NT2/D1 (cell line): ENCODE measurements at regions not wholly inside any gene's neighbourhood (a gene's known extent, or its start where the extent isn't known, plus 50 kb on each side); places are given as distances from the start of the nearest gene placed in this dataset.

ENCODE experiments used
- DNase-seq: peaks from one replicate; pipeline ENCODE4 v3.0.0-alpha.2; 2011; ENCODE audit warnings: low read depth, low spot score
- H3K27me3 ChIP-seq: 2 replicates; pipeline ENCODE4 v1.6.0; 2011; ENCODE audit warnings: mild to moderate bottlenecking; ENCODE audit not compliant: insufficient read length, insufficient read depth
- H3K36me3 ChIP-seq: 2 replicates; pipeline ENCODE4 v1.6.1; 2011; ENCODE audit warnings: mild to moderate bottlenecking, low read length, mixed read lengths; ENCODE audit not compliant: insufficient read depth, insufficient read length
- H3K4me1 ChIP-seq: 2 replicates; pipeline ENCODE4 v1.5.1; 2011; ENCODE audit not compliant: insufficient read depth, insufficient read length
- H3K4me3 ChIP-seq: 2 replicates; pipeline ENCODE4 v1.5.1; 2011; ENCODE audit warnings: low read depth; ENCODE audit not compliant: insufficient read length
- H3K9ac ChIP-seq: 2 replicates; pipeline ENCODE4 v1.6.0; 2011; ENCODE audit warnings: low read depth; ENCODE audit not compliant: insufficient read length
- H3K9me3 ChIP-seq: 2 replicates; pipeline ENCODE4 v1.5.1; 2011; ENCODE audit warnings: mild to moderate bottlenecking, low read length; ENCODE audit not compliant: insufficient read depth
- SUZ12 ChIP-seq: IDR thresholded peaks from 2 replicates; pipeline ENCODE4 v1.6.1; 2011; ENCODE audit not compliant: insufficient read length, insufficient read depth; ENCODE audit errors: extremely low read depth
- YY1 ChIP-seq: IDR thresholded peaks from 2 replicates; pipeline ENCODE4 v1.6.1; 2011; ENCODE audit not compliant: insufficient read length, insufficient read depth
- ZNF274 ChIP-seq: IDR thresholded peaks from 2 replicates; pipeline ENCODE4 v1.6.1; 2011; ENCODE audit warnings: mild to moderate bottlenecking, low read depth, low read length

DNA sequence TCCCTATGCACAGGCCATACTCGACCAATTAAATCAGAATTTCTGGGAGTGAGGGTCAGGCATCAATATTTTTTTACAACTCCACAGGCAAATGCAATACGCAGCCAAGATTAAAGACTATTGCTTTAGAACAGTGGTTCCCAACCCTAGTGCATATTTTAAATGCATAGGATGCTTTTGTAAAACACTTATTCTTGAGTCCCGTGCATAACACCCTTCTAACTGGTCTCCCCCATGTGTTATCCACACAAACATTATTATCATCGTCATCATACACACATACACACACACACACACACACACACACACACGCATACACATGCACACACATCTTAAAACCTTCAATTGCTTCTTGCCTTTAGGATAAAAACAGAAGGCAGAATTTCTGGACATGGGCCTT is 145.0 kb upstream of the PELI1 start:
- H3K27me3 ChIP-seq = no peaks in the 10 kb centered on the region
- no peak overlapping the region for H3K4me3 ChIP-seq
- TF ChIP-seq YY1 (no peak), ZNF274 (no peak), SUZ12 (no peak)
- H3K9me3 ChIP-seq = no peaks in the 10 kb centered on the region
- DNase-seq = no peak
- H3K9ac ChIP-seq = no peak overlapping the region
- no peaks in the 10 kb centered on the region for H3K36me3 ChIP-seq
- H3K4me1 ChIP-seq = peaks cover 3% of the 10 kb centered on the region

DNA sequence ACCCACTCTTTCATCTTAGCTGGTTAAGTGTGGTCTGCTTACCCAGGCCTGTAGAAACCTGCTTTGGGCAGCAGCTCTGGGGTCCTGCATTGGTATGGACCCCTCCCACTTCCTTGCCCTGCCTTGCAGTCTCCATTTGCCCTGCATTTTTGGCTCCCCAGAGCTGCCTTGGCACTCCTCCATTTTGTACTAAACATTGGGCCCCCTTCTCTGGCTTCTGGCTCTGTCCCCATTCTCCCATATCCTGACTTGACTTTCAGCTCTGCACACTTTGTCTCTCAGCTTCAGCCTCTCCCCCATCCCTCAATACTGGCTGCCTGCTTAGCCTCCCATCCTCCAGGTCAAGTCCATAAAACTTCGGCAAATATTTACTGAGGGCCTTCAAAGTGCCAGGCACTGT is 145.5 kb upstream of the PELI1 start:
- Histone ChIP-seq H3K4me3 (no peak overlapping the region), H3K27me3 (no peaks in the 10 kb centered on the region), H3K36me3 (no peaks in the 10 kb centered on the region), H3K9ac (no peak overlapping the region), H3K9me3 (no peaks in the 10 kb centered on the region), H3K4me1 (peaks cover 3% of the 10 kb centered on the region)
- no peak for TF ChIP-seq ZNF274
- no peak for TF ChIP-seq SUZ12
- TF ChIP-seq YY1 = no peak
- no peak for DNase-seq

DNA sequence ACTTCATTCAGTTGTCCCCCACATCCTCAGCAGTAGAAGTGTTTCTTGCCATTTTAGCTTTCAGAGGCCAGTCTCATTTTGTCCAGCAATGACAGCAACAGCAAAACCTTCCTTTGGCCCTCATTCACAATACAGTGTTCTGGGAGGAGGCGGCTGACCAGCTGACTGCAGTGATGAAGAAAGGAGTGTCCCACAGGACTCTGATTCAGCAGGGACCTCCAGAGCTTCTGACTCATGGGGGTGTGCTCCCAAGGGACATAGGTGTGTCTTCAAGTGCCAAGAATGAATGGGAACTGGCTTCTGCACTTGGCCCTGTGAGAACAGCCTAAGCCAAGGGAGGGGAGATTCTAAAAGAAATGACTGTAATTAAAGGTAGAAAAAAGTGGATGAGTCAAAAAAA is 147.0 kb upstream of the PELI1 start:
- DNase-seq = no peak
- Histone ChIP-seq H3K9ac (no peak overlapping the region), H3K4me3 (no peak overlapping the region), H3K27me3 (no peaks in the 10 kb centered on the region), H3K9me3 (no peaks in the 10 kb centered on the region), H3K4me1 (no peaks in the 10 kb centered on the region), H3K36me3 (no peaks in the 10 kb centered on the region)
- TF ChIP-seq SUZ12 = no peak
- TF ChIP-seq YY1 = no peak
- TF ChIP-seq ZNF274 = no peak

DNA sequence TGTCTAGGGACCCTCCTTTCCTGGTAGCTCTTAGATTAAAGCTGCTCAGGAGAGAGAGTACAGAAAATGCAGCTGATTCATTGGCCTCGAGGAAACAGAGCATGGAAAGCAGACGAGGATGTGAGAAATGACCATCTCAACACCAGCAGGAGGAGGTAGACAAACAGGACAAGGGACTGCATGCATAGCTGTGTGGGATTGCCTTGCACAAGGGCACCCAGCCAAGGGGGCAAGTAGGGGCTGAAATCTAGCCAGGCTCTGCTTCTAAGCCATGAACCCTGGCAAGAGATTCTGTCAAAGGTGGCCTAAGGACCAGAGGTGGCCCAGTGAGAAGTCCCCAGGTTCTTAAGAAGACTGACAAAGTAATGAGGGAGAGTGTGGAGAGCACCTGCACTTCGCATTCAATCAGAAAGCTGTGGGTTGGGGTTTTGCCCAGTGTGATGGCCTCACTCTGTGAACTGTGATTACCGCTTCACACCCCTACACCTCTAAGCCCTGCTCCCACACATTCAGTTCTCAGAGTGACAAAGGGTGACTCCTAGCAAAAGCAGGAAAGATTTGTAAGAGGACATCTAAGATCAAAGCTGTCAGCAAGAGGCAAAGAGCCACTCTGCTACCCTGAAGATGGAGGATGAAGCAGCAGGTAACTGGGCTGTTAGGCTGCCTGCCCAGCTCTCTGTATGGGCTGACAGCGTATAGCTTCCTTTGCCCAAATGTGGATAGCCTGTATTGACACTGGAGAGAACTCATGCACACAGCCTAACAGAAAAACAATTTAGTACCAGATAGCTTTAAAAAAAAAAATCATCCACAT is 151.3 kb upstream of the PELI1 start:
- H3K9me3 ChIP-seq = no peaks in the 10 kb centered on the region
- no peaks in the 10 kb centered on the region for H3K4me1 ChIP-seq
- DNase-seq = no peak
- H3K9ac ChIP-seq = no peak overlapping the region
- no peaks in the 10 kb centered on the region for H3K27me3 ChIP-seq
- no peak overlapping the region for H3K4me3 ChIP-seq
- H3K36me3 ChIP-seq = no peaks in the 10 kb centered on the region
- TF ChIP-seq YY1 (no peak), SUZ12 (no peak), ZNF274 (no peak)

DNA sequence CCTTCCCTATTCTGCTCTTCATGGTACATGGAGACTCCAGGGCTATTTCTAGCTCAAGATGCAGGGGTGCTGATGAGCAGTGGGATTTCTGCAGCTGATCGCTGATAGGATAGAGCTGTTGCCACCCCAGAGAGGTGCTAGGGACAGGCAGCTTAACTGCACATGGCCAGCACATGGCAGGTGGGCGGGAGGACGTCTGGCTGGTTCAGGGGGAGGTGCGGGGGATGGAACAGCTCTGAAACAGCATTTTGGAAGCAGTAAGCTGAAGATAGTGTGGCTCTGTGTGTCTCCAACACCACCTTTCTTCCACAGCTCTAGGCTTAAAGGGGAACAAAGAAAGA is 151.9 kb upstream of the PELI1 start:
- Histone ChIP-seq H3K4me1 (no peaks in the 10 kb centered on the region), H3K9ac (no peak overlapping the region), H3K27me3 (no peaks in the 10 kb centered on the region), H3K36me3 (no peaks in the 10 kb centered on the region), H3K4me3 (no peak overlapping the region), H3K9me3 (no peaks in the 10 kb centered on the region)
- DNase-seq = no peak
- TF ChIP-seq SUZ12 = no peak
- no peak for TF ChIP-seq ZNF274
- no peak for TF ChIP-seq YY1

DNA sequence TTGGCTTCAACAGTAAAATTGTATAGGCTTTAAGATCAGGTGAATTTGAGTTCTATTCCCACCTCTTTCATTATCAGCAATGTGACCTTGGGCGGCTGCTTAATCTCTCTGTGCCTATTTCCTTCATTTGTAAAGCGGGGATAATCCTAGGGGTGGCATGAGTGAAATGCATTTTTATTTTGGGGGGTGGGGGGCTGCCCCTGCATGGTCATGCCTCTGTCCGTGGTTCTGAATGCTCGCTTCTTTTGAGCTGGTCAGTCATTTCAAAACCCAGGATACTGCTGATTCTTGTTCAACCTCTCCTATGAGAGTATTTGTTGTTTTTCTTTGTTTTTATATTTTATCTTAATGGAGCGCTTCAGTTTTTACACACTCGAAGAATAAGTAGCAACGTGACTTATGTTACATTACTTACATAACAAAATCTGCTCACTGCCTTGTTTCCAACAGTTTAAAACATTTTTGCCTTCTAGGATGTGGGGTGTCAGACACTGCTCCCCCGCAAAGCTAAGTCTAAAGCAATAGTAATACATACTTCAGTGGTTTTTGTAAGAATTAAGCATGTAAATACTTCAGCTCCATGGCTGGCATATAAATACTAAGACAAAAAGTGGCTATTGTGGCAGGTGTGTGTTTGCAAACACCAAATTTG is 152.6 kb upstream of the PELI1 start:
- no peak for DNase-seq

DNA sequence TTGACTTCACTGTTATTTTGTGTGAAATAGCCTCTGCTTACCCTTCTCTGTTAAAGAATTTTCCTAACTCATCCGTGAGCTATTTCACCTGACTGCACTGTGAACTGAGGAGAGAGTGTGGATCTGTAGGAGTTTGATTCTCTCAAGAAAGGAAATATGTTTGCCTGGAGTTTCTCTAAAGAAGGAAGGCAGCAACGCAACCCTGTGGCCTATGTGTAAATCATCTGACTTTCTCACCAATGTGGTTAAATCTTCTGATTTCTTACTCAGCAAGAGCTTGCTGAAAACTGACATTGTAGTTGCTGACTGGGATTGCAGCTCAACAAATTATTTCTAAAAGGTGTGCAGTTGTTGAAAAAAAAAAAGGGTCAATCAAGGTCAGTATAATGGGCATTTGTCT is 153.9 kb upstream of the PELI1 start:
- DNase-seq = no peak
- Histone ChIP-seq H3K9me3 (no peaks in the 10 kb centered on the region), H3K36me3 (no peaks in the 10 kb centered on the region), H3K27me3 (no peaks in the 10 kb centered on the region), H3K4me3 (no peak overlapping the region), H3K9ac (no peak overlapping the region), H3K4me1 (no peaks in the 10 kb centered on the region)
- TF ChIP-seq ZNF274 = no peak
- no peak for TF ChIP-seq YY1
- no peak for TF ChIP-seq SUZ12

More for the DNA sequence above, 152.6 kb upstream of the PELI1 start:
- Histone ChIP-seq H3K9ac (no peak overlapping the region), H3K9me3 (no peaks in the 10 kb centered on the region), H3K27me3 (no peaks in the 10 kb centered on the region), H3K4me1 (no peaks in the 10 kb centered on the region), H3K4me3 (no peak overlapping the region), H3K36me3 (no peaks in the 10 kb centered on the region)
- TF ChIP-seq ZNF274 (no peak), YY1 (no peak), SUZ12 (no peak)
